ENCODE measurements at regions not wholly inside any gene's neighbourhood (a gene's known extent, or its start where the extent isn't known, plus 50 kb on each side); places are given as distances from the start of the nearest gene placed in this dataset.
"Not testable (repeated sequence)": the region's sequence is repeated elsewhere in the genome, so short reads cannot be mapped to it uniquely, and the experiment has no call there.

GRCh38 chr1:100799954-100800612 lies 80.5 kb downstream of the VCAM1 start:
- no peak for TF ChIP-seq CTCF (IDR thresholded peaks at IDR 0.05; ENCODE audit: control insufficient read depth, extremely low read depth, insufficient read depth)
- DNase-seq (ENCODE audit: low read depth), result no peak
- H3K4me3 ChIP-seq (ENCODE audit: low read depth, low read length), result no peak overlapping the region

GRCh38 chr1:100801256-100801655 lies 81.7 kb downstream of the VCAM1 start:
- DNase-seq (ENCODE audit: low read depth); H3K4me3 ChIP-seq (ENCODE audit: low read depth, low read length): not testable (repeated sequence)

- DNase-seq (ENCODE audit: low read depth); H3K4me3 ChIP-seq (ENCODE audit: low read depth, low read length): not testable (repeated sequence)
Measured at GRCh38 chr1:100803280-100803679, 83.7 kb downstream of the VCAM1 start.

- no peak overlapping the region for H3K4me3 ChIP-seq (ENCODE audit: low read depth, low read length)
- TF ChIP-seq CTCF (IDR thresholded peaks at IDR 0.05; ENCODE audit: control insufficient read depth, extremely low read depth, insufficient read depth), result no peak
- no peak for DNase-seq (ENCODE audit: low read depth)
Measured at GRCh38 chr1:100806601-100807000, 87.1 kb downstream of the VCAM1 start.

GRCh38 chr1:100810360-100810759 lies 84.3 kb downstream of the EXTL2 start:
- no peak overlapping the region for H3K4me3 ChIP-seq (ENCODE audit: low read depth, low read length)
- DNase-seq (ENCODE audit: low read depth), result no peak
- no peak for TF ChIP-seq CTCF (IDR thresholded peaks at IDR 0.05; ENCODE audit: control insufficient read depth, extremely low read depth, insufficient read depth)

- no peak for DNase-seq (ENCODE audit: low read depth)
- H3K4me3 ChIP-seq (ENCODE audit: low read depth, low read length), result no peak overlapping the region
- no peak for TF ChIP-seq CTCF (IDR thresholded peaks at IDR 0.05; ENCODE audit: control insufficient read depth, extremely low read depth, insufficient read depth)
Measured at GRCh38 chr1:100811808-100812207, 82.8 kb downstream of the EXTL2 start.

- not testable (repeated sequence) for DNase-seq (ENCODE audit: low read depth); H3K4me3 ChIP-seq (ENCODE audit: low read depth, low read length)
Measured at GRCh38 chr1:100814938-100815337, 79.7 kb downstream of the EXTL2 start.

- DNase-seq (ENCODE audit: low read depth), result no peak
- no peak for TF ChIP-seq CTCF (IDR thresholded peaks at IDR 0.05; ENCODE audit: control insufficient read depth, extremely low read depth, insufficient read depth)
- H3K4me3 ChIP-seq (ENCODE audit: low read depth, low read length), result no peak overlapping the region
Measured at GRCh38 chr1:100816049-100816448, 78.6 kb downstream of the EXTL2 start.

- not testable (repeated sequence) for H3K4me3 ChIP-seq (ENCODE audit: low read depth, low read length); DNase-seq (ENCODE audit: low read depth)
- TF ChIP-seq CTCF (IDR thresholded peaks at IDR 0.05; ENCODE audit: control insufficient read depth, extremely low read depth, insufficient read depth), result 0 out of 2 replicates have a peak, but pooled peaks have one; percentile 3
Measured at GRCh38 chr1:100820195-100820594, 74.4 kb downstream of the EXTL2 start.

- not testable (repeated sequence) for H3K4me3 ChIP-seq (ENCODE audit: low read depth, low read length); DNase-seq (ENCODE audit: low read depth)
Measured at GRCh38 chr1:100821919-100822318, 72.7 kb downstream of the EXTL2 start.
